ENCODE measurements at regions not wholly inside any gene's neighbourhood (a gene's known extent, or its start where the extent isn't known, plus 50 kb on each side); places are given as distances from the start of the nearest gene placed in this dataset.
"Not testable (repeated sequence)": the region's sequence is repeated elsewhere in the genome, so short reads cannot be mapped to it uniquely, and the experiment has no call there.

DNA sequence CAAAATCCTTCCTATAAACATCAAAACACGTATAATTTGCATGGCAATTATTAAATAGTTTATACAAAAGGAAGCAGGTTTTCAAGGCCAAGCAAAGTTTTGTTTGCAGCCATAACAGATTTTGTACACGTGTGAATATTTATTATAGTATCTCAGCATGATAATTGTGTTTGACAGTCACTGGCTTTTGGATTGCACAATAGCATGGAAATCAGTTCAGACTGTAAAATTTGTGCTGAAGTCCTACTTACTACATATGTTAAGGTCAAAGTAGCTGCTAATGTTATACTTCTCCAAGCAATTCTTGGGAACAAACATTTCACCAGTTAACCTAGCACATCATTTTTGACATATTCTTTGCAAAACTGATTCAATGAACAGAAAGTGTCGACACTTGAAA is 287.6 kb upstream of the POM121L12 start:
- Histone ChIP-seq H3K27ac (ENCODE audit: low read depth, low read length, poor library complexity, severe bottlenecking) (no peak overlapping the region), H3K27me3 (ENCODE audit: insufficient read depth, low read length) (no peaks in the 10 kb centered on the region), H3K36me3 (ENCODE audit: insufficient read depth, low read length) (peaks cover 4% of the 10 kb centered on the region; the same call in 1 of the 2 replicates), H3K4me3 (ENCODE audit: low read depth, low read length, poor library complexity, severe bottlenecking) (no peak overlapping the region), H3K9ac (ENCODE audit: low read length) (no peak overlapping the region), H4K20me1 (ENCODE audit: insufficient read depth, low read length) (no peaks in the 10 kb centered on the region), H3K79me2 (ENCODE audit: insufficient read depth, low read length) (no peaks in the 10 kb centered on the region), H3K9me3 (ENCODE audit: low read length) (peaks cover 6% of the 10 kb centered on the region), H3K4me1 (ENCODE audit: insufficient read depth, low read length, severe bottlenecking) (peaks cover 21% of the 10 kb centered on the region), H2AFZ (ENCODE audit: low read length) (peak overlapping the region; percentile 13; the same call in 1 of the 2 replicates), H3F3A (ENCODE audit: insufficient read depth, low read length) (no peaks in the 10 kb centered on the region), H3K4me2 (ENCODE audit: low read length) (no peak overlapping the region), H3K9me2 (ENCODE audit: low read depth, low read length) (no peaks in the 10 kb centered on the region)
- TF ChIP-seq, protein P1, sequence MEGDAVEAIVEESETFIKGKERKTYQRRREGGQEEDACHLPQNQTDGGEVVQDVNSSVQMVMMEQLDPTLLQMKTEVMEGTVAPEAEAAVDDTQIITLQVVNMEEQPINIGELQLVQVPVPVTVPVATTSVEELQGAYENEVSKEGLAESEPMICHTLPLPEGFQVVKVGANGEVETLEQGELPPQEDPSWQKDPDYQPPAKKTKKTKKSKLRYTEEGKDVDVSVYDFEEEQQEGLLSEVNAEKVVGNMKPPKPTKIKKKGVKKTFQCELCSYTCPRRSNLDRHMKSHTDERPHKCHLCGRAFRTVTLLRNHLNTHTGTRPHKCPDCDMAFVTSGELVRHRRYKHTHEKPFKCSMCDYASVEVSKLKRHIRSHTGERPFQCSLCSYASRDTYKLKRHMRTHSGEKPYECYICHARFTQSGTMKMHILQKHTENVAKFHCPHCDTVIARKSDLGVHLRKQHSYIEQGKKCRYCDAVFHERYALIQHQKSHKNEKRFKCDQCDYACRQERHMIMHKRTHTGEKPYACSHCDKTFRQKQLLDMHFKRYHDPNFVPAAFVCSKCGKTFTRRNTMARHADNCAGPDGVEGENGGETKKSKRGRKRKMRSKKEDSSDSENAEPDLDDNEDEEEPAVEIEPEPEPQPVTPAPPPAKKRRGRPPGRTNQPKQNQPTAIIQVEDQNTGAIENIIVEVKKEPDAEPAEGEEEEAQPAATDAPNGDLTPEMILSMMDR (IDR thresholded peaks at IDR 0.05; ENCODE audit: low read length), result no peak
- TF ChIP-seq EZH2 (IDR thresholded peaks at IDR 0.05; ENCODE audit: borderline replicate concordance, low read length), result no peak

DNA sequence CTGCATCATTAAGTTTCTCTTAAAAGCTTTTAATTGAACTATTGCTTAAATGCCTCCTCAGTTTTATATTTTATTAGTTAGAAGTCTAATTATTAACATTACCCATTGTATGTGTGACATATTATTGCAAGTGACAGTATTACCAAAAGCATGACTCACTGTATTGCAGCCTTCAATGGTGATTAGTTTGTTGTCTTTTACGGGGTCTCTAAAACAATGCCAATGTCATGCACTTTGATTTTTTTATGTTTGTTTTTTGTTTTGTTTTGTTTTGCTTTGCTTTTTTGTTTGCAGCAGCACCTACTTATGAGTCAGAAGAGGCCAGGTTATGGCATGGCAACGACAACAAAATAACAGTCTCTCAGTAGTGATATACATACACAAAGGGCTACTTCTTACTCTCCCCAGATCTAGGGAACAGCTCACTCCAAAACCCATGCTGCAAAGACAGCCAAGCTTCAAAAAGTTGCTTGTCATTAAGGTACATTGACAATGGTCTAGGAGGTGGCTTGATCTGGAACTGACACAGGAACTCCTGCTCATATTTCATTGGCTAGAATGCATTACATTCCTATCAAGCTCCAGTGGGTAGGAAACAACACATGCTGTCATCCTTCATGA is 293.7 kb upstream of the POM121L12 start:
- no peaks in the 10 kb centered on the region for H3F3A ChIP-seq (ENCODE audit: insufficient read depth, low read length)
- no peaks in the 10 kb centered on the region for H3K36me3 ChIP-seq (ENCODE audit: insufficient read depth, low read length)
- H4K20me1 ChIP-seq (ENCODE audit: insufficient read depth, low read length), result no peaks in the 10 kb centered on the region
- peaks cover 8% of the 10 kb centered on the region; the same call in 1 of the 2 replicates for H3K9me3 ChIP-seq (ENCODE audit: low read length)
- no peak overlapping the region for H3K9ac ChIP-seq (ENCODE audit: low read length)
- H3K9me2 ChIP-seq (ENCODE audit: low read depth, low read length), result no peaks in the 10 kb centered on the region
- no peaks in the 10 kb centered on the region for H3K79me2 ChIP-seq (ENCODE audit: insufficient read depth, low read length)
- no peak overlapping the region for H3K4me2 ChIP-seq (ENCODE audit: low read length)
- H3K27ac ChIP-seq (ENCODE audit: low read depth, low read length, poor library complexity, severe bottlenecking), result no peak overlapping the region
- H2AFZ ChIP-seq (ENCODE audit: low read length), result peak overlapping the region; percentile 82
- peaks cover 25% of the 10 kb centered on the region for H3K4me1 ChIP-seq (ENCODE audit: insufficient read depth, low read length, severe bottlenecking)
- no peaks in the 10 kb centered on the region for H3K27me3 ChIP-seq (ENCODE audit: insufficient read depth, low read length)
- H3K4me3 ChIP-seq (ENCODE audit: low read depth, low read length, poor library complexity, severe bottlenecking), result no peak overlapping the region
- TF ChIP-seq EZH2 (IDR thresholded peaks at IDR 0.05; ENCODE audit: borderline replicate concordance, low read length), result no peak
- TF ChIP-seq, protein P1 (IDR thresholded peaks at IDR 0.05; ENCODE audit: low read length), result no peak

GRCh38 chr7:52735656-52736055 is 299.8 kb upstream of the POM121L12 start:
- H3F3A ChIP-seq (ENCODE audit: insufficient read depth, low read length), result no peaks in the 10 kb centered on the region
- H3K36me3 ChIP-seq (ENCODE audit: insufficient read depth, low read length), result no peaks in the 10 kb centered on the region
- no peak overlapping the region for H3K4me3 ChIP-seq (ENCODE audit: low read depth, low read length, poor library complexity, severe bottlenecking)
- H3K9me2 ChIP-seq (ENCODE audit: low read depth, low read length), result no peaks in the 10 kb centered on the region
- H3K27me3 ChIP-seq (ENCODE audit: insufficient read depth, low read length), result no peaks in the 10 kb centered on the region
- no peak overlapping the region for H3K4me2 ChIP-seq (ENCODE audit: low read length)
- TF ChIP-seq, protein P1 (IDR thresholded peaks at IDR 0.05; ENCODE audit: low read length), result no peak
- TF ChIP-seq EZH2 (IDR thresholded peaks at IDR 0.05; ENCODE audit: borderline replicate concordance, low read length), result no peak
- H4K20me1 ChIP-seq (ENCODE audit: insufficient read depth, low read length), result no peaks in the 10 kb centered on the region
- H3K9ac ChIP-seq (ENCODE audit: low read length), result no peak overlapping the region
- H3K4me1 ChIP-seq (ENCODE audit: insufficient read depth, low read length, severe bottlenecking), result peaks cover 7% of the 10 kb centered on the region
- no peak overlapping the region for H3K27ac ChIP-seq (ENCODE audit: low read depth, low read length, poor library complexity, severe bottlenecking)
- no peaks in the 10 kb centered on the region for H3K79me2 ChIP-seq (ENCODE audit: insufficient read depth, low read length)
- peak overlapping the region; percentile 15; the same call in 1 of the 2 replicates for H2AFZ ChIP-seq (ENCODE audit: low read length)
- H3K9me3 ChIP-seq (ENCODE audit: low read length), result peaks cover 12% of the 10 kb centered on the region; the same call in 1 of the 2 replicates

GRCh38 chr7:52728683-52729082 is 306.8 kb upstream of the POM121L12 start:
- H3K27me3 ChIP-seq (ENCODE audit: insufficient read depth, low read length); H3F3A ChIP-seq (ENCODE audit: insufficient read depth, low read length); H4K20me1 ChIP-seq (ENCODE audit: insufficient read depth, low read length); H3K4me2 ChIP-seq (ENCODE audit: low read length); H2AFZ ChIP-seq (ENCODE audit: low read length); H3K36me3 ChIP-seq (ENCODE audit: insufficient read depth, low read length); H3K4me3 ChIP-seq (ENCODE audit: low read depth, low read length, poor library complexity, severe bottlenecking); H3K9me2 ChIP-seq (ENCODE audit: low read depth, low read length); H3K9ac ChIP-seq (ENCODE audit: low read length); H3K27ac ChIP-seq (ENCODE audit: low read depth, low read length, poor library complexity, severe bottlenecking); H3K79me2 ChIP-seq (ENCODE audit: insufficient read depth, low read length): not testable (repeated sequence)
- Histone ChIP-seq H3K4me1 (ENCODE audit: insufficient read depth, low read length, severe bottlenecking) (peaks cover 26% of the 10 kb centered on the region), H3K9me3 (ENCODE audit: low read length) (peaks cover 16% of the 10 kb centered on the region; the same call in 1 of the 2 replicates)

All from OCI-LY1 (cell line).